H1 (cell line): ENCODE measurements at regions not wholly inside any gene's neighbourhood (a gene's known extent, or its start where the extent isn't known, plus 50 kb on each side); places are given as distances from the start of the nearest gene placed in this dataset.

Experiments
- BCL11A ChIP-seq, 2 experiments: IDR thresholded peaks; one replicate each; pipeline ENCODE4 v1.6.1; 2011; ENCODE audit warnings: low read depth in 2 of 2, low read length in 2 of 2, mild to moderate bottlenecking in 2 of 2
- CBX5 ChIP-seq: fragments of 300-800, 300-1000 bp; sonication (generic); IDR thresholded peaks from 2 replicates; pipeline ENCODE4 v1.7.1; 2016; ENCODE audit warnings: antibody characterized with exemption, low read length, low read depth
- EGR1 ChIP-seq: IDR thresholded peaks from 2 replicates; pipeline ENCODE4 v1.6.1; 2011; ENCODE audit warnings: low read depth, low read length, borderline replicate concordance
- EP300 ChIP-seq, 2 experiments: IDR thresholded peaks; 1 replicate in 1 of 2; 2 replicates in 1 of 2; pipeline ENCODE4 v1.6.1; 2011 to 2012; ENCODE audit warnings: low read depth in 2 of 2, low read length in 2 of 2, mild to moderate bottlenecking in 2 of 2, borderline replicate concordance in 1 of 2, inconsistent platforms in 1 of 2, moderate library complexity in 1 of 2
- FOSL1 ChIP-seq: IDR thresholded peaks from 2 replicates; pipeline ENCODE4 v1.6.1; 2011; ENCODE audit warnings: mild to moderate bottlenecking, low read depth, low read length, moderate library complexity; ENCODE audit not compliant: insufficient read depth
- JUN ChIP-seq: IDR thresholded peaks from 2 replicates; pipeline ENCODE4 v1.6.1; 2011; ENCODE audit warnings: low read depth, mild to moderate bottlenecking, improper control_type of control experiment, low read length
- POLR2AphosphoS5 ChIP-seq: IDR thresholded peaks from 2 replicates; pipeline ENCODE4 v1.6.1; 2011; ENCODE audit warnings: low read depth, low read length
- RXRA ChIP-seq: IDR thresholded peaks from 2 replicates; pipeline ENCODE4 v1.6.1; 2011; ENCODE audit warnings: low read depth, mild to moderate bottlenecking, low read length, moderate library complexity; ENCODE audit not compliant: insufficient read depth
- SIX5 ChIP-seq: IDR thresholded peaks from 2 replicates; pipeline ENCODE4 v1.6.1; 2011; ENCODE audit warnings: mild to moderate bottlenecking, low read depth, low read length
- SP1 ChIP-seq: IDR thresholded peaks from 2 replicates; pipeline ENCODE4 v1.6.1; 2011; ENCODE audit warnings: low read depth, low read length
- SUZ12 ChIP-seq: fragments of 200-600 bp; sonication (generic); IDR thresholded peaks from 2 replicates; pipeline ENCODE4 v1.6.1; 2012; ENCODE audit warnings: mild to moderate bottlenecking, inconsistent platforms, low read length, moderate library complexity, mixed read lengths
- TEAD4 ChIP-seq: IDR thresholded peaks from 2 replicates; pipeline ENCODE4 v1.6.1; 2012; ENCODE audit warnings: low read depth, low read length, inconsistent platforms, mixed read lengths
- TF ChIP-seq, protein P1 (sequence below): fragments of 300-600 bp; sonication (generic); IDR thresholded peaks from 2 replicates; pipeline ENCODE4 v1.7.1; 2012; ENCODE audit warnings: low read length, moderate library complexity, mild to moderate bottlenecking, inconsistent platforms; ENCODE audit not compliant: insufficient replicate concordance

DNA sequence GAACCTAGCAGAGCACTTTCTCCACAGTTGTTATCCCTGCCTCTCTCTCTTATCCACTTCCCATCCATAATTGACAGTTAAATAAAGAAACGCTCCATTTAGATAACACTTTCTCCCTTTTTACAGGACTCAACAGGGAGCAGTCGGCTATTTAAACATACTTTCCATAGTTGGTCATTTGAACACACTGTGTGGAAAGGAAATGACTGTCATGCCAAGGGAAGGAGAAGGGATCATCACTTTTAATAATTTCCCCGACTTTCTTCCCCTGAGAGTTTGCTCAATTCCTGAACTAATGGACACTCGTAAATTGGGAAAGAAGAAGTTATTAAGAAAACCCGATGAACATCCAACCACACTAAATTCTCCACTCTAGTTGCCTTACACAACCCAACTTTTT, 400.8 kb upstream of the PTGER4 start (continued):
- TF ChIP-seq, protein P1, sequence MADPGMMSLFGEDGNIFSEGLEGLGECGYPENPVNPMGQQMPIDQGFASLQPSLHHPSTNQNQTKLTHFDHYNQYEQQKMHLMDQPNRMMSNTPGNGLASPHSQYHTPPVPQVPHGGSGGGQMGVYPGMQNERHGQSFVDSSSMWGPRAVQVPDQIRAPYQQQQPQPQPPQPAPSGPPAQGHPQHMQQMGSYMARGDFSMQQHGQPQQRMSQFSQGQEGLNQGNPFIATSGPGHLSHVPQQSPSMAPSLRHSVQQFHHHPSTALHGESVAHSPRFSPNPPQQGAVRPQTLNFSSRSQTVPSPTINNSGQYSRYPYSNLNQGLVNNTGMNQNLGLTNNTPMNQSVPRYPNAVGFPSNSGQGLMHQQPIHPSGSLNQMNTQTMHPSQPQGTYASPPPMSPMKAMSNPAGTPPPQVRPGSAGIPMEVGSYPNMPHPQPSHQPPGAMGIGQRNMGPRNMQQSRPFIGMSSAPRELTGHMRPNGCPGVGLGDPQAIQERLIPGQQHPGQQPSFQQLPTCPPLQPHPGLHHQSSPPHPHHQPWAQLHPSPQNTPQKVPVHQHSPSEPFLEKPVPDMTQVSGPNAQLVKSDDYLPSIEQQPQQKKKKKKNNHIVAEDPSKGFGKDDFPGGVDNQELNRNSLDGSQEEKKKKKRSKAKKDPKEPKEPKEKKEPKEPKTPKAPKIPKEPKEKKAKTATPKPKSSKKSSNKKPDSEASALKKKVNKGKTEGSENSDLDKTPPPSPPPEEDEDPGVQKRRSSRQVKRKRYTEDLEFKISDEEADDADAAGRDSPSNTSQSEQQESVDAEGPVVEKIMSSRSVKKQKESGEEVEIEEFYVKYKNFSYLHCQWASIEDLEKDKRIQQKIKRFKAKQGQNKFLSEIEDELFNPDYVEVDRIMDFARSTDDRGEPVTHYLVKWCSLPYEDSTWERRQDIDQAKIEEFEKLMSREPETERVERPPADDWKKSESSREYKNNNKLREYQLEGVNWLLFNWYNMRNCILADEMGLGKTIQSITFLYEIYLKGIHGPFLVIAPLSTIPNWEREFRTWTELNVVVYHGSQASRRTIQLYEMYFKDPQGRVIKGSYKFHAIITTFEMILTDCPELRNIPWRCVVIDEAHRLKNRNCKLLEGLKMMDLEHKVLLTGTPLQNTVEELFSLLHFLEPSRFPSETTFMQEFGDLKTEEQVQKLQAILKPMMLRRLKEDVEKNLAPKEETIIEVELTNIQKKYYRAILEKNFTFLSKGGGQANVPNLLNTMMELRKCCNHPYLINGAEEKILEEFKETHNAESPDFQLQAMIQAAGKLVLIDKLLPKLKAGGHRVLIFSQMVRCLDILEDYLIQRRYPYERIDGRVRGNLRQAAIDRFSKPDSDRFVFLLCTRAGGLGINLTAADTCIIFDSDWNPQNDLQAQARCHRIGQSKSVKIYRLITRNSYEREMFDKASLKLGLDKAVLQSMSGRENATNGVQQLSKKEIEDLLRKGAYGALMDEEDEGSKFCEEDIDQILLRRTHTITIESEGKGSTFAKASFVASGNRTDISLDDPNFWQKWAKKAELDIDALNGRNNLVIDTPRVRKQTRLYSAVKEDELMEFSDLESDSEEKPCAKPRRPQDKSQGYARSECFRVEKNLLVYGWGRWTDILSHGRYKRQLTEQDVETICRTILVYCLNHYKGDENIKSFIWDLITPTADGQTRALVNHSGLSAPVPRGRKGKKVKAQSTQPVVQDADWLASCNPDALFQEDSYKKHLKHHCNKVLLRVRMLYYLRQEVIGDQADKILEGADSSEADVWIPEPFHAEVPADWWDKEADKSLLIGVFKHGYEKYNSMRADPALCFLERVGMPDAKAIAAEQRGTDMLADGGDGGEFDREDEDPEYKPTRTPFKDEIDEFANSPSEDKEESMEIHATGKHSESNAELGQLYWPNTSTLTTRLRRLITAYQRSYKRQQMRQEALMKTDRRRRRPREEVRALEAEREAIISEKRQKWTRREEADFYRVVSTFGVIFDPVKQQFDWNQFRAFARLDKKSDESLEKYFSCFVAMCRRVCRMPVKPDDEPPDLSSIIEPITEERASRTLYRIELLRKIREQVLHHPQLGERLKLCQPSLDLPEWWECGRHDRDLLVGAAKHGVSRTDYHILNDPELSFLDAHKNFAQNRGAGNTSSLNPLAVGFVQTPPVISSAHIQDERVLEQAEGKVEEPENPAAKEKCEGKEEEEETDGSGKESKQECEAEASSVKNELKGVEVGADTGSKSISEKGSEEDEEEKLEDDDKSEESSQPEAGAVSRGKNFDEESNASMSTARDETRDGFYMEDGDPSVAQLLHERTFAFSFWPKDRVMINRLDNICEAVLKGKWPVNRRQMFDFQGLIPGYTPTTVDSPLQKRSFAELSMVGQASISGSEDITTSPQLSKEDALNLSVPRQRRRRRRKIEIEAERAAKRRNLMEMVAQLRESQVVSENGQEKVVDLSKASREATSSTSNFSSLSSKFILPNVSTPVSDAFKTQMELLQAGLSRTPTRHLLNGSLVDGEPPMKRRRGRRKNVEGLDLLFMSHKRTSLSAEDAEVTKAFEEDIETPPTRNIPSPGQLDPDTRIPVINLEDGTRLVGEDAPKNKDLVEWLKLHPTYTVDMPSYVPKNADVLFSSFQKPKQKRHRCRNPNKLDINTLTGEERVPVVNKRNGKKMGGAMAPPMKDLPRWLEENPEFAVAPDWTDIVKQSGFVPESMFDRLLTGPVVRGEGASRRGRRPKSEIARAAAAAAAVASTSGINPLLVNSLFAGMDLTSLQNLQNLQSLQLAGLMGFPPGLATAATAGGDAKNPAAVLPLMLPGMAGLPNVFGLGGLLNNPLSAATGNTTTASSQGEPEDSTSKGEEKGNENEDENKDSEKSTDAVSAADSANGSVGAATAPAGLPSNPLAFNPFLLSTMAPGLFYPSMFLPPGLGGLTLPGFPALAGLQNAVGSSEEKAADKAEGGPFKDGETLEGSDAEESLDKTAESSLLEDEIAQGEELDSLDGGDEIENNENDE, result no peak
- TF ChIP-seq EP300 (IDR thresholded peaks at IDR 0.05; ENCODE audit: borderline replicate concordance in 1 of 2, low read depth in 2 of 2, low read length in 2 of 2) (no peak), SUZ12 (no peak), CBX5 (no peak), SIX5 (no peak), JUN (no peak), SP1 (no peak), TEAD4 (no peak), BCL11A (IDR thresholded peaks at IDR 0.05; ENCODE audit: low read depth in 2 of 2, low read length in 2 of 2) (no peak), EGR1 (no peak), RXRA (no peak), POLR2AphosphoS5 (no peak), FOSL1 (no peak)
